B cell (primary cell): ENCODE measurements at regions not wholly inside any gene's neighbourhood (a gene's known extent, or its start where the extent isn't known, plus 50 kb on each side); places are given as distances from the start of the nearest gene placed in this dataset.

ENCODE experiments used
- ATAC-seq: fragments of 200-7000 bp; cut with Tn5 transposase; one replicate; pipeline ENCODE4 v1.10.0; 2021; ENCODE audit warnings: low read depth, mild to moderate bottlenecking, moderate number of reproducible peaks, moderate library complexity
- CTCF ChIA-PET: fragments of 350-600 bp; sonication (Branson Sonifier 250); formaldehyde crosslinking; loops from one replicate; lab custom pipeline; 2021; ENCODE audit warnings: antibody characterized with exemption, inconsistent platforms; lab: Charles Lee
- POLR2A ChIA-PET: fragments of 350-600 bp; sonication (Branson Sonifier 250); formaldehyde crosslinking; loops from one replicate; lab custom pipeline; 2021; ENCODE audit warnings: antibody characterized with exemption; lab: Charles Lee
- DNase-seq: peaks from one replicate; pipeline ENCODE4 v3.0.0; 2013
- H2AFZ ChIP-seq: 2 replicates; pipeline ENCODE4 v1.6.1; 2012; ENCODE audit warnings: mild to moderate bottlenecking, low read depth, low read length; ENCODE audit not compliant: insufficient read depth, poor library complexity, severe bottlenecking
- H3K27ac ChIP-seq, 2 donors: 1 replicate in 1 of 2; 2 replicates in 1 of 2; pipeline ENCODE4 v1.5.1; 2012 to 2013; ENCODE audit warnings: low read length in 2 of 2, mild to moderate bottlenecking in 2 of 2, moderate library complexity in 1 of 2
- H3K27me3 ChIP-seq, 4 experiments: fragments of 200-600 bp in 1 of 4; sonication (generic) in 1 of 4; replicated peaks in 1 of 4; 1 replicate in 2 of 4; 2 replicates in 2 of 4; pipeline versions ENCODE4 v1.6.1 to v1.7.0; 2013 to 2016; ENCODE audit warnings: low read length in 3 of 4, mild to moderate bottlenecking in 2 of 4, mixed read lengths in 1 of 4, moderate library complexity in 1 of 4; ENCODE audit not compliant: insufficient read depth in 4 of 4, control insufficient read depth in 3 of 4; ENCODE audit errors: control extremely low read depth in 1 of 4
- H3K36me3 ChIP-seq, 2 experiments: replicated peaks in 1 of 2; 1 replicate in 1 of 2; 2 replicates in 1 of 2; pipeline versions ENCODE4 v1.6.1 to v1.7.1; 2013; ENCODE audit warnings: low read length in 1 of 2; ENCODE audit not compliant: insufficient read depth in 2 of 2, control insufficient read depth in 1 of 2; ENCODE audit errors: control extremely low read depth in 1 of 2, extremely low read depth in 1 of 2
- H3K4me1 ChIP-seq, 2 donors: fragments of 200-600 bp in 1 of 2; sonication (generic) in 1 of 2; 1 replicate in 1 of 2; 2 replicates in 1 of 2; pipeline versions ENCODE4 v1.5.1 to v1.6.1; 2013 to 2017; ENCODE audit warnings: low read length in 2 of 2; ENCODE audit not compliant: control insufficient read depth in 2 of 2, insufficient read depth in 2 of 2
- H3K4me2 ChIP-seq: replicated peaks from 2 replicates; pipeline ENCODE3; 2012; ENCODE audit warnings: mild to moderate bottlenecking, low read depth, low read length; ENCODE audit not compliant: poor library complexity, severe bottlenecking
- H3K4me3 ChIP-seq, 5 experiments: fragments of 200-600 bp in 1 of 5; sonication (generic) in 1 of 5; 1 replicate in 3 of 5; 2 replicates in 2 of 5; pipeline versions ENCODE4 v1.5.1 to v1.7.0; 2011 to 2016; ENCODE audit warnings: low read length in 4 of 5, mild to moderate bottlenecking in 4 of 5, low read depth in 2 of 5, control low read depth in 1 of 5, moderate library complexity in 1 of 5; ENCODE audit not compliant: insufficient read depth in 1 of 5; ENCODE audit errors: control extremely low read depth in 1 of 5, extremely low read depth in 1 of 5
- H3K79me2 ChIP-seq: fragments of 200-600 bp; sonication (generic); one replicate; pipeline ENCODE4 v1.6.0; 2016; ENCODE audit warnings: low read length; ENCODE audit not compliant: control insufficient read depth, insufficient read depth
- H3K9ac ChIP-seq: fragments of 200-600 bp; sonication (generic); 2 replicates; pipeline ENCODE4 v1.6.1; 2017; ENCODE audit warnings: mild to moderate bottlenecking, low read length, moderate library complexity
- H3K9me3 ChIP-seq, 3 donors: one replicate each; pipeline versions ENCODE4 v1.6.1 to v1.7.1; 2013; ENCODE audit warnings: low read length in 2 of 3; ENCODE audit not compliant: control insufficient read depth in 2 of 3, insufficient read depth in 1 of 3; ENCODE audit errors: control extremely low read depth in 1 of 3
- H4K20me1 ChIP-seq: 2 replicates; pipeline ENCODE4 v1.6.0; 2012; ENCODE audit warnings: mild to moderate bottlenecking, low read length; ENCODE audit not compliant: insufficient read depth, control insufficient read depth, poor library complexity, severe bottlenecking
- H3K27ac Mint-ChIP-seq: one replicate; pipeline ENCODE4 v1.8.0; 2021; ENCODE audit warnings: mixed read lengths
- H3K27me3 Mint-ChIP-seq: one replicate; pipeline ENCODE4 v1.8.0; 2021; ENCODE audit warnings: mixed read lengths
- H3K4me1 Mint-ChIP-seq: one replicate; pipeline ENCODE4 v1.8.0; 2021; ENCODE audit warnings: mixed read lengths
- H3K4me3 Mint-ChIP-seq: one replicate; pipeline ENCODE4 v1.8.0; 2021; ENCODE audit warnings: mixed read lengths
- H3K9me3 Mint-ChIP-seq: one replicate; pipeline ENCODE4 v1.8.0; 2022; ENCODE audit warnings: mixed read lengths; ENCODE audit not compliant: insufficient read depth
- EZH2 ChIP-seq: IDR thresholded peaks from 2 replicates; pipeline ENCODE4 v1.6.1; 2012; ENCODE audit warnings: borderline replicate concordance, low read depth, mild to moderate bottlenecking, moderate library complexity, low read length; ENCODE audit not compliant: insufficient read depth, poor library complexity, severe bottlenecking
- WGBS: methylation state at CpG from one replicate; pipeline ENCODE4 v1.1.5; 2013; ENCODE audit warnings: missing lambda C conversion rate; ENCODE audit not compliant: insufficient coverage; 5-methylcytosine and 5-hydroxymethylcytosine counted together
- intact Hi-C: fragments of 100-400 bp; cut with micrococcal nuclease; formaldehyde crosslinking; loops from one replicate; pipeline ENCODE4 v1.10.0; 2022
- TF ChIP-seq, protein P1 (sequence below): fragments of 200-600 bp; IDR thresholded peaks from one replicate; pipeline ENCODE4 v1.8.0; 2022; ENCODE audit warnings: antibody characterized with exemption, mild to moderate bottlenecking

DNA sequence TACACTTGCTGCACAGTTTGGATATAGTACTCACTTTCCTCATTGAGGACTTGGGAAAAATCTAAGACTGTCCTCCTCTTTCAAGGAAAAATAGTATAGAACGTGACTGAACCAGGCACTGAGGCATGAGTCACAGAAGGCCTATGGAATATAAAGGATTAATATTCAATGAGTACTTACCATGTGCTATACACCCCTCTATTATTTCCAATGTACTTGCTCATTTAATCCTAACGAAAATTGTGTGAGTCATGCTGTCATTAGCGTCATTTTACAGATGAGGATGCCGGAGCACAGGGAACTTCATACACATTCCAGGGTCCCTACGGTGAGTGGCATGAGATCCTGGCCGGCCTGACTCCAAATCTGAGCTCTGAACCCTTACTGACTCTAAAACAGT, 2136.2 kb upstream of the TENM3 start:
- no peaks in the 10 kb centered on the region for H3K36me3 ChIP-seq
- peaks cover 0 to under 1% (median 0%) of the 10 kb centered on the region in 3 donors for H3K9me3 ChIP-seq
- Mint-ChIP-seq H3K9me3 (no peaks in the 10 kb centered on the region), H3K27ac (no peak overlapping the region), H3K27me3 (no peaks in the 10 kb centered on the region), H3K4me1 (no peaks in the 10 kb centered on the region), H3K4me3 (no peak overlapping the region)
- CTCF ChIA-PET, result no interaction called here
- intact Hi-C loops, result no loop called here
- H3K27me3 ChIP-seq, result no peaks in the 10 kb centered on the region
- 89% methylated on average over 4 of the region's 6 CpGs for WGBS
- POLR2A ChIA-PET, result no interaction called here
- H2AFZ ChIP-seq, result no peak overlapping the region
- TF ChIP-seq, protein P1, sequence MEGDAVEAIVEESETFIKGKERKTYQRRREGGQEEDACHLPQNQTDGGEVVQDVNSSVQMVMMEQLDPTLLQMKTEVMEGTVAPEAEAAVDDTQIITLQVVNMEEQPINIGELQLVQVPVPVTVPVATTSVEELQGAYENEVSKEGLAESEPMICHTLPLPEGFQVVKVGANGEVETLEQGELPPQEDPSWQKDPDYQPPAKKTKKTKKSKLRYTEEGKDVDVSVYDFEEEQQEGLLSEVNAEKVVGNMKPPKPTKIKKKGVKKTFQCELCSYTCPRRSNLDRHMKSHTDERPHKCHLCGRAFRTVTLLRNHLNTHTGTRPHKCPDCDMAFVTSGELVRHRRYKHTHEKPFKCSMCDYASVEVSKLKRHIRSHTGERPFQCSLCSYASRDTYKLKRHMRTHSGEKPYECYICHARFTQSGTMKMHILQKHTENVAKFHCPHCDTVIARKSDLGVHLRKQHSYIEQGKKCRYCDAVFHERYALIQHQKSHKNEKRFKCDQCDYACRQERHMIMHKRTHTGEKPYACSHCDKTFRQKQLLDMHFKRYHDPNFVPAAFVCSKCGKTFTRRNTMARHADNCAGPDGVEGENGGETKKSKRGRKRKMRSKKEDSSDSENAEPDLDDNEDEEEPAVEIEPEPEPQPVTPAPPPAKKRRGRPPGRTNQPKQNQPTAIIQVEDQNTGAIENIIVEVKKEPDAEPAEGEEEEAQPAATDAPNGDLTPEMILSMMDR, result no peak
- no peak for TF ChIP-seq EZH2
- H3K79me2 ChIP-seq, result no peaks in the 10 kb centered on the region
- H3K4me3 ChIP-seq, result no peak overlapping the region
- no peak overlapping the region for H3K27ac ChIP-seq
- ATAC-seq (no peak), DNase-seq (no peak)
- H3K4me1 ChIP-seq, result no peaks in the 10 kb centered on the region
- H3K9ac ChIP-seq, result no peak overlapping the region
- no peaks in the 10 kb centered on the region for H4K20me1 ChIP-seq
- no peak overlapping the region for H3K4me2 ChIP-seq

DNA sequence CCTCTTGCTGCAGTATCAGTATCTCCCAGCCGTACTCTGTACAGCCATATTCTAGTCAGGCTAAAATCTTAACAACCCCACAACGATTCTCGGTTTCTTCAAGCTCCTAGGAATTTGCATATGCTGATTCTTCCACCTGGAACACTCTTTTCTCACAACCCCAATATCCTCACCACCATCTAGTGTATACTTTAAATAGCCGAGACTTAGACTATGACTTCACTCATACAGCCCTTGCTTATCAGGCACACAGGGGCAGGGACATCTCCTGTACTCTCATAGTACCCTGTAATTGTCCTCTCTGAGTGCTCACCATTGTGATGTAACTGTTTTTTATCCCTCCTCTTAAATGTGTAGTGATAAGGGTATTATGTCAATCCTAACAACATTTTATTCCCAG, 2126.4 kb upstream of the TENM3 start:
- TF ChIP-seq, protein P1, result no peak

More for the DNA sequence above, 2126.4 kb upstream of the TENM3 start:
- H3K4me2 ChIP-seq, result no peak overlapping the region
- no peak overlapping the region for H3K27ac ChIP-seq
- H3K36me3 ChIP-seq, result no peaks in the 10 kb centered on the region
- H3K4me3 ChIP-seq, result no peak overlapping the region
- no peaks in the 10 kb centered on the region for H3K79me2 ChIP-seq
- DNase-seq, result no peak
- no peak overlapping the region for H2AFZ ChIP-seq
- POLR2A ChIA-PET, result no interaction called here
- CTCF ChIA-PET, result no interaction called here
- no peak overlapping the region for H3K27ac Mint-ChIP-seq
- H3K27me3 Mint-ChIP-seq, result no peaks in the 10 kb centered on the region
- no peaks in the 10 kb centered on the region for H3K9me3 ChIP-seq
- WGBS, result 86% methylated on average over 4 of the region's 4 CpGs
- H3K4me1 Mint-ChIP-seq, result no peaks in the 10 kb centered on the region
- no peak overlapping the region for H3K9ac ChIP-seq
- no peak overlapping the region for H3K4me3 Mint-ChIP-seq
- H3K9me3 Mint-ChIP-seq, result no peaks in the 10 kb centered on the region
- no peaks in the 10 kb centered on the region for H3K27me3 ChIP-seq
- H4K20me1 ChIP-seq, result no peaks in the 10 kb centered on the region
- H3K4me1 ChIP-seq, result no peaks in the 10 kb centered on the region
- intact Hi-C loops, result no loop called here
- no peak for ATAC-seq
